ENCODE measurements at regions not wholly inside any gene's neighbourhood (a gene's known extent, or its start where the extent isn't known, plus 50 kb on each side); places are given as distances from the start of the nearest gene placed in this dataset.

DNA sequence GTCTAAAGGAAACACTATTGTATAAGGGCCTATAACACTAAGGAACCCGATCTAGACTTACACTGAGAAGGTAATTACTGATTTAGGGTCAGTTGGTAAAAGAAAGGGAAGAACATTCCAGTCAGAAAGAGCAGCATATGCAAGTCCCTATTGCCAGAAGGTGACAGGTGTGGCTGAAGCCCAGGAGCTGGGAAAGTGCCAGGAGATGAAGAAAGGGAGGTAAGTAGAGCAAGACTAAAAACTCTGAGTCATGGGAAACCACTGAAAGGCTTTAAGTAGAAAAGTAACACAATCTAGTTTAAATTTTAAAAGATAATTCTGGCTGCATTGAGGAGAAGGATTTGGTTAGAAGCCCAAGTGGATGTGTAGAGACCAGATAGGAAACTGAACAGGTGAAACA, 77.7 kb upstream of the INTU start:
- TF ChIP-seq, protein P1, sequence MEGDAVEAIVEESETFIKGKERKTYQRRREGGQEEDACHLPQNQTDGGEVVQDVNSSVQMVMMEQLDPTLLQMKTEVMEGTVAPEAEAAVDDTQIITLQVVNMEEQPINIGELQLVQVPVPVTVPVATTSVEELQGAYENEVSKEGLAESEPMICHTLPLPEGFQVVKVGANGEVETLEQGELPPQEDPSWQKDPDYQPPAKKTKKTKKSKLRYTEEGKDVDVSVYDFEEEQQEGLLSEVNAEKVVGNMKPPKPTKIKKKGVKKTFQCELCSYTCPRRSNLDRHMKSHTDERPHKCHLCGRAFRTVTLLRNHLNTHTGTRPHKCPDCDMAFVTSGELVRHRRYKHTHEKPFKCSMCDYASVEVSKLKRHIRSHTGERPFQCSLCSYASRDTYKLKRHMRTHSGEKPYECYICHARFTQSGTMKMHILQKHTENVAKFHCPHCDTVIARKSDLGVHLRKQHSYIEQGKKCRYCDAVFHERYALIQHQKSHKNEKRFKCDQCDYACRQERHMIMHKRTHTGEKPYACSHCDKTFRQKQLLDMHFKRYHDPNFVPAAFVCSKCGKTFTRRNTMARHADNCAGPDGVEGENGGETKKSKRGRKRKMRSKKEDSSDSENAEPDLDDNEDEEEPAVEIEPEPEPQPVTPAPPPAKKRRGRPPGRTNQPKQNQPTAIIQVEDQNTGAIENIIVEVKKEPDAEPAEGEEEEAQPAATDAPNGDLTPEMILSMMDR (IDR thresholded peaks at IDR 0.05), result no peak
- TF ChIP-seq POLR2A (IDR thresholded peaks at IDR 0.05) (no peak), POLR2AphosphoS5 (IDR thresholded peaks at IDR 0.05; ENCODE audit: insufficient read depth in 1 of 2, low read depth in 1 of 2) (no peak)
